ENCODE measurements at regions not wholly inside any gene's neighbourhood (a gene's known extent, or its start where the extent isn't known, plus 50 kb on each side); places are given as distances from the start of the nearest gene placed in this dataset.

- no peak for DNase-seq (ENCODE audit: low read depth, low spot score)
Measured at GRCh38 chr3:25091934-25092333, 336.1 kb upstream of the RARB start.

GRCh38 chr3:25094932-25095685 is 333.0 kb upstream of the RARB start:
- no peak for DNase-seq (ENCODE audit: low read depth, low spot score)

- no peak for DNase-seq (ENCODE audit: low read depth, low spot score)
Measured at GRCh38 chr3:25096536-25096935, 331.5 kb upstream of the RARB start.

DNA sequence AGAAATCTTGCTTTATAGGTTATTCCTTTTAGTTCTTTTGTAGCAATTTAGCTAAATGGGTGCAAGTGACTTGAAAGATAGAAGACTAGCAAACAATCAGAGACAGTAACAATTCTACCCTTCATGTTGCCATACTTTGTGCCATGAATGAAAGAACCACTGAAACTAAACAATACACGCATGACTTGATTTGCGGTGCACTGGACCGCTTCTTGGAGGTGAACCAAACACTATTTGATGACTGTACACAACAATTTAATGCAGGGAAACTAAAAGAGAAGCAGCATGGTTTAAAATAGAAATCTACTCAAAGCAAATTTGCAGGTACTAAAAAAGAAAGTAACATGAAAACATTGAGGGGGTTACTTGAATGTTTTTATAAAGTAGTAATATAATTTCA is 331.0 kb upstream of the RARB start:
- no peak for DNase-seq (ENCODE audit: low read depth, low spot score)

DNA sequence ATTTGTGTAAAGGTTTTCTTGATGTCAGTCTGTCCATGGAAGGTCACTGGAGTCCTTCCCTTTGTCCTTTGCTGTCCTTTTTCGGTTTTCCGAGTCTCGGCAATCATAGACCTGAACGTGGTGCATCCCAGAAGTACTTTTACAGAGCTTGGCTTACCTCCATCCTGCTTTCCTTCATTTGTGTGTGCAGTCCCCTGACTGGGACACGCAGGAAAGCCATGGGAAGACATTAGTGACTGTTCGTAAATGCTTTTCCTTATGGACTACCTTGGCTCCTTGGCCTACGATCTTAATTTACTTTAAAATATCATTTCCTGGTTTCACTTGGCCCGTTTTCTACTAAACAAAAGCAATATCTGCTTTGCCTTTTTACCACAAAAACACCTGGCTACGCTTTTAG is 328.4 kb upstream of the RARB start:
- DNase-seq (ENCODE audit: low read depth, low spot score) = no peak

GRCh38 chr3:25103391-25103790 is 324.7 kb upstream of the RARB start:
- DNase-seq (ENCODE audit: low read depth, low spot score) = no peak

- no peak for DNase-seq (ENCODE audit: low read depth, low spot score)
Measured at GRCh38 chr3:25107918-25108617, 320.0 kb upstream of the RARB start.

DNA sequence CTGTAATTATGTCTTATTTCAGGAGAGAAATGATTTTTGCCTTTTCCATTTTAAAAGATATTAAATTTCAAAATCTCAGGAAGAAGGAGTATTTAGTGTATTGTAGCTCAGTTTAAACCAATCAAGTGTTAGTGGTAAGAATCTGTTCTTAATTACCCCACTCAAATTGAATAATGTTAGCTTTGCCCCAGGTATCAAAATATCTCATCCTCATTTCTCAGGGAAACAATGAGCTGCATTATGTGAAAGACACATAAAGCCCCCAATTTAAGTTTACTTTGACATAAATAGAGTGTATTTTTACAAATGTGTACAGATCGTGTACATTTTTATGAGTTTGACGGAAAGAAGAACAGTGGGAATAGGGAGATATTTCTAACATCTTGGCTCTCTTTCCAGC is 317.4 kb upstream of the RARB start:
- no peak for DNase-seq (ENCODE audit: low read depth, low spot score)

GRCh38 chr3:25113891-25114290 is 314.2 kb upstream of the RARB start:
- no peak for DNase-seq (ENCODE audit: low read depth, low spot score)

DNA sequence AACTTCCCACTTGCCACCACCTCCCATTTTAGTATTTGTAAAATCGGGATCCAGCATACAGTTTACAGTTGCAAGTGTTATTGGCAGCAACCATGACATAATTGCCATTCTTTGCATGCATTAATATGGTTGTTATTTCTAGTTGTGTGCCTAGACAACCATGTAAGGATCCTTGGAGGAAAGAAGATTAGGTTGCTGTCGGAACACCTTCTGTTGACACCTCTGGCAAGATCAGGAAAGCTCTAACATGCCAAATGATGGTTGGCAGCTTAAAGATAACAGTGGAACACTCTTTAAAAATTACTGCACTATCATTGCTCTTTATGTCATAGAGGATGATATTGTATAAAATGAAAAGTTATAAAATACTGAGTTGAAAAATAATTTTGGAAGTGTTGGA is 313.5 kb upstream of the RARB start:
- DNase-seq (ENCODE audit: low read depth, low spot score) = no peak

- no peak for DNase-seq (ENCODE audit: low read depth, low spot score)
Measured at GRCh38 chr3:25117005-25117593, 311.0 kb upstream of the RARB start.

DNA sequence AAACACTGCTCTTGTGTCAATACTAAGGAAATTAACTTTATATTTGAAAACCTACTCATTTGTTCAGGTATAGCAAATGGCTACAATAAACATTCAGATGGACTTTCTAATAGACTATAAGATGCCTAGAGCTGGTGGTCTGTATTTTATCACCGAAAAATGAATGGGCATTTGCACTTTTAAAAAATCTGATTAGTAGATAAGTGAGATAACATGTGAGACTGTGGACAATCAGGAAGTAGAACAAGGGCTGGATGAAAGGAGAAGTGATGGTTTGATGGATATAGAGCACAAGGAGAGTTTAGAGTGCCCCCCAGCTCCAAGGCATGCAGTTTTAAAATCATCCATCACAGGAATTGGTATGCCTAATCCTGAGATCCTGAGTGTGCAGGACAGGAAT is 308.4 kb upstream of the RARB start:
- DNase-seq (ENCODE audit: low read depth, low spot score) = no peak

DNA sequence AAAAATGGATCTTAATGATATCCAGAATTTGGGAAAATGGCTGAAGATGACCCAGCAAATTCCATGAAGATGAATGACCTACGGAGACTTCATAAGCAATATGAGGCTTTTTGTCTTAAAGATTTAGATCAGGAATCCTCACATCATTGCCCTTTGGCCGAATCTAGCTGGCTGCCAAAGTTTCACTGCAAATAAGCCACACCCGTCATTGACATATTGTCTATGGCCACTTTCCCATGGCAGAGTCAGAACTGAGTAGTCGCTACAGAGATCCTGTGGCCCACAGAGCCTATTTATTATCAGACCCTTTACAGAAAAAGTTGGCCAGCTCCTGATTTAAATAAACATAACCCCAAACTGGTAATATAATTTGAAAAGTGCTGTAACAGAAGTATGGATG is 307.4 kb upstream of the RARB start:
- DNase-seq (ENCODE audit: low read depth, low spot score) = no peak

DNA sequence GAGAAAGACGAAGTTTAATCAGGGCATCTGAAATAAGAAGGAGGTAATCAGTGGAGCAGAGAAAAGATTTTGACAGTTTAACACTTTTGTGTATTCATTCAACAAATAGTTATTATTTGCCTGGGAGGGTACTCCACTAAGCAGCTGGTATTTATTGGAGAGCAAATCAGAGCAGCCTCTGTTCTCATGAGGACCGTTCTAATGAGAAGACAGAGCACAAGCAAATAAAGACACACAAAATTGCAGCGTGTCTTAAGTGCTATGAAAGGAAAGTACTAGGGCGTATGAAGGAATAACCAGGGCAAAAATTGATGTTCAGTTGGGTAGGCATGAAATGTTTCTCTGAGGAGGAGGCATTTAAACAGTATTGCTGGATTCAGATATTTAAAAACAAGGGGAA is 302.9 kb upstream of the RARB start:
- no peak for DNase-seq (ENCODE audit: low read depth, low spot score)

GRCh38 chr3:25128735-25129134 is 299.3 kb upstream of the RARB start:
- no peak for DNase-seq (ENCODE audit: low read depth, low spot score)

GRCh38 chr3:25130724-25131520 is 297.1 kb upstream of the RARB start:
- DNase-seq (ENCODE audit: low read depth, low spot score) = no peak

- DNase-seq (ENCODE audit: low read depth, low spot score) = no peak
Measured at GRCh38 chr3:25133588-25133987, 294.5 kb upstream of the RARB start.

GRCh38 chr3:25137606-25138005 is 290.5 kb upstream of the RARB start:
- no peak for DNase-seq (ENCODE audit: low read depth, low spot score)

DNA sequence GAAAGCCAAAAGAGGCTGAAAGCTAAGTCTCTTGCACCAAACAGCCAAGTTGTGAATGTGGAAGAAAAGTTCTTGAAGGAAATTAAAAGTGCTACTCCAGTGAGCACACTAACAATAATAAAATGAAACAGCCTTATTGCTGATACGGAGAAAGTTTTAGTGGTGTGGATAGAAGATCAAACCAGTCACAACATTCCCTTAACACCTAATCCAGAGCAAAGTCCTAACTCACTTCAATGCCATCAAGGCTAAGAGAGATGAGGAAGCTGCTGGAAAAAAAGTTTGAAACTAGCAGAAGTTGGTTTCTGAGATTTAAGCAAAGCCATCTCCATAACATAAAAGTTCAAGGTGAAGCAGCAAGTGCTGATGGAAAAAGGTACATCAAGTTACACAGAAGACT is 288.8 kb upstream of the RARB start:
- no peak for DNase-seq (ENCODE audit: low read depth, low spot score)

DNA sequence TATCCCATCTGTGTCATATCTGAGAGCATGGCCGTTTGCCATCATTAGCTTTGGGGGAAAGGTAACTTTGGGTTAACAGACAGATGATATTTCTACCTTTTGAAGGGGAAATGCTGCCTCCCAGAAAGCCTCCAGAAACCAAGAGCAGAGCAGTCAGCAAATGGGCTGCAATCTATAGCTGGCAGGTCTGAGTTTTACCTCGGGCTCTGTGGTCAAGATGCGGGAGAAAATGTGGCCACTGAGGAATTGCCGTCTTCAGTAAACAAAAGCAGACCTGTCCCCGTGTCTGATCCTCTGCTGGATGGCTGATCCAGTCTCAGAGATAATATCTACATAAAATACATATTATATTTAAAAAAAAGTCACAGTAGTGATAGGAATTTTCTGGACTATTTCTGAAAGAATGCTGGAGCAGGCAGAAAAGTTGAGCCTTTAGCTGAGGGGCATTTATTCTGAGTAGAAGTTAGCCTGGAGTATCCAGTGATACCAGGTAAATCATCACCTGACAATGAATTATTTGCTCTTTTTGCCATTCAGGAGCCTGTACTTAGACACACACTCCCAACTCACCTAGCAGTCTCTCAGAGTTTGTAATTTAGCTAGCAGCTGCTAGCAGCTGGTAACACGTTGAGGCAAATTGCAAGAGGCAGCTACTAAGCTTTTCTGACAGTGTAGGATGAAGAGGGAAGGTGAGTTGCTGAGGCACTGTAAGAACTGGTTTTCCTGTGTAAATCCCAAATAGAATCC is 285.3 kb upstream of the RARB start:
- no peak for DNase-seq (ENCODE audit: low read depth, low spot score)

DNA sequence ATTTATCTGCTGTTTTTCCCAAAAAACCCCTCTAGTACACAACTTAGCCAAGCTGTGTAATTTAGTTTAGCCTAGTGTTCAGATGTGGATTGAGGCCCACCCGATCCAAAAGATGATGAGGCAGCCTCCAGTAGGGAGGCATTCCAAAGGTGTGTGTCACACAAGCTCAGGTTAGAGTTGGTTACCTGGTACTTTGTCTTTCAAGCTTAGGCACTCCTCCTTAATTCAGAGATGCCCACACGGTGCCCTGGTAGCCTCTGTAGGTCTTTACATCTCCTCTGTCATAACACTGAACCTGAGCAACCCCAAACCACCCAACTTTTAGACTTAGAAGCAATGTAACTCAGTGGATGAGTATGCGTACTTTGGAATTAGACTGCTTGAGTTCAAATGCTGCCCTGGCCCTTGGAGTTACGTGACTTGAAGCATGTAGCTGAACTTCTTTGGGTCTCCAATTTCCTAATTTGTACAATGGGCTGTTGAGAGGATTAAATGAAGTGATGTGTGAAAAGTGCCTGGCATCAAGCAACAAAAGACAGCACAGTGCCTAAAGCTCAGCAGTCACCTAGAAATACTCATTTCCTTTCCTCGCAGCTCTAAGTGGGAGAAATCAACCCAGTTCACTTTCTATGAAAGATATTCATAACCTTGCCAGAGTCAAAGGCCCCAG is 284.6 kb upstream of the RARB start:
- no peak for DNase-seq (ENCODE audit: low read depth, low spot score)

Measured in pulmonary artery endothelial cell (primary cell).